ENCODE measurements at regions not wholly inside any gene's neighbourhood (a gene's known extent, or its start where the extent isn't known, plus 50 kb on each side); places are given as distances from the start of the nearest gene placed in this dataset.
"Not testable (repeated sequence)": the region's sequence is repeated elsewhere in the genome, so short reads cannot be mapped to it uniquely, and the experiment has no call there.

GRCh38 chr10:46786518-46787320 lies 124.5 kb upstream of the PTPN20 start (continued):
- TF ChIP-seq ZBTB11 (CRISPR knock-in tag; IDR thresholded peaks at IDR 0.05) (peak in 2 of 3 experiments; percentile 78 to 96; a peak in 5 of 6 replicates), MTA1 (IDR thresholded peaks at IDR 0.05; ENCODE audit: borderline replicate concordance) (peak; percentile 79), CREB1 (IDR thresholded peaks at IDR 0.05) (peak; percentile 52; the same call in 1 of the 2 replicates), CREB1 (CRISPR knock-in tag; IDR thresholded peaks at IDR 0.05) (peak; percentile 55; the same call in 1 of the 2 replicates), HNRNPLL (IDR thresholded peaks at IDR 0.05; ENCODE audit: low read depth, low read length, poor library complexity, severe bottlenecking) (peak; percentile 44), TAF7 (tag; IDR thresholded peaks at IDR 0.05) (peak; percentile 38; the same call in 1 of the 2 replicates), ZNF395 (CRISPR knock-in tag; IDR thresholded peaks at IDR 0.05) (peak; percentile 80; the same call in 1 of the 2 replicates), TRIM24 (IDR thresholded peaks at IDR 0.05) (peak in 1 of 2 experiments; percentile 86; a peak in 2 of 4 replicates), NR2C1 (IDR thresholded peaks at IDR 0.05) (peak; percentile 28; the same call in 1 of the 2 replicates), NR2C1 (tag; IDR thresholded peaks at IDR 0.05) (peak; percentile 48; the same call in 1 of the 2 replicates), MYC (IDR thresholded peaks at IDR 0.05; ENCODE audit: low read depth, low read length) (peak; percentile 26), ZNF384 (IDR thresholded peaks at IDR 0.05; ENCODE audit: low read depth, low read length) (peak; percentile 70), SMAD4 (CRISPR knock-in tag; conservative IDR thresholded peaks at IDR 0.05) (peak; percentile 33; the same call in 1 of the 2 replicates), CREB3L1 (IDR thresholded peaks at IDR 0.05; ENCODE audit: borderline replicate concordance, low read depth) (peak; percentile 66; the same call in 1 of the 2 replicates), MXI1 (IDR thresholded peaks at IDR 0.05; ENCODE audit: low read depth, low read length) (0 out of 2 replicates have a peak, but pooled peaks have one; percentile 11), ETS1 (conservative IDR thresholded peaks at IDR 0.05; ENCODE audit: control insufficient read depth, low read depth, low read length) (peak; percentile 49; the same call in 1 of the 2 replicates), TBP (optimal IDR thresholded peaks at IDR 0.05; ENCODE audit: low read depth, low read length) (peak; percentile 25), MBD2 (IDR thresholded peaks at IDR 0.05; ENCODE audit: borderline replicate concordance, low read depth) (0 out of 2 replicates have a peak, but pooled peaks have one; percentile 44), EP400 (IDR thresholded peaks at IDR 0.05) (peak; percentile 74)
- TF ChIP-seq MYC (CRISPR knock-in tag; IDR thresholded peaks at IDR 0.05; ENCODE audit: borderline replicate concordance, low read depth) = not testable (repeated sequence)
